GM18909 (cell line): ENCODE measurements at regions not wholly inside any gene's neighbourhood (a gene's known extent, or its start where the extent isn't known, plus 50 kb on each side); places are given as distances from the start of the nearest gene placed in this dataset.
"Not testable (repeated sequence)": the region's sequence is repeated elsewhere in the genome, so short reads cannot be mapped to it uniquely, and the experiment has no call there.

ENCODE experiments used
- ATAC-seq: cut with Tn5 transposase; IDR thresholded peaks from one replicate; pipeline ENCODE4 v1.9.1; 2021; ENCODE audit warnings: mild to moderate bottlenecking; ENCODE audit not compliant: unreplicated experiment, poor library complexity

GRCh38 chr5:17951392-17952169, 317.3 kb downstream of the TAF11L14 start:
- no peak for ATAC-seq

GRCh38 chr5:17952231-17952630, 318.0 kb downstream of the TAF11L14 start:
- no peak for ATAC-seq

- no peak for ATAC-seq
Measured at GRCh38 chr5:17964067-17964466, 329.8 kb downstream of the TAF11L14 start.

GRCh38 chr5:17966640-17967402, 332.6 kb downstream of the TAF11L14 start:
- no peak for ATAC-seq

GRCh38 chr5:17976404-17976803, 342.1 kb downstream of the TAF11L14 start:
- ATAC-seq, result no peak

GRCh38 chr5:17978954-17979353, 344.7 kb downstream of the TAF11L14 start:
- no peak for ATAC-seq

GRCh38 chr5:17982626-17983025, 348.4 kb downstream of the TAF11L14 start:
- ATAC-seq, result not testable (repeated sequence)

- ATAC-seq, result no peak
Measured at GRCh38 chr5:17989036-17989435, 354.8 kb downstream of the TAF11L14 start.

GRCh38 chr5:17989567-17990563, 355.6 kb downstream of the TAF11L14 start:
- ATAC-seq, result no peak

- no peak for ATAC-seq
Measured at GRCh38 chr5:17991775-17992174, 357.5 kb downstream of the TAF11L14 start.

- no peak for ATAC-seq
Measured at GRCh38 chr5:17992291-17992690, 358.0 kb downstream of the TAF11L14 start.

GRCh38 chr5:17995997-17996396, 361.7 kb downstream of the TAF11L14 start:
- ATAC-seq, result no peak

GRCh38 chr5:17999858-18000257, 365.6 kb downstream of the TAF11L14 start:
- ATAC-seq, result no peak

GRCh38 chr5:18000744-18001143, 366.5 kb downstream of the TAF11L14 start:
- no peak for ATAC-seq

- ATAC-seq, result no peak
Measured at GRCh38 chr5:18003312-18003711, 369.1 kb downstream of the TAF11L14 start.

- ATAC-seq, result no peak
Measured at GRCh38 chr5:18003784-18004183, 369.5 kb downstream of the TAF11L14 start.

GRCh38 chr5:18006235-18006634, 372.0 kb downstream of the TAF11L14 start:
- ATAC-seq, result not testable (repeated sequence)

GRCh38 chr5:18008940-18009339, 374.7 kb downstream of the TAF11L14 start:
- ATAC-seq, result no peak

GRCh38 chr5:18010053-18010452, 375.8 kb downstream of the TAF11L14 start:
- no peak for ATAC-seq

GRCh38 chr5:18018472-18018871, 384.2 kb downstream of the TAF11L14 start:
- ATAC-seq, result no peak
